SK-N-SH (cell line): ENCODE measurements at regions not wholly inside any gene's neighbourhood (a gene's known extent, or its start where the extent isn't known, plus 50 kb on each side); places are given as distances from the start of the nearest gene placed in this dataset.

Experiments used
- CTCF ChIA-PET: fragments of 300-600, 350-600 bp; formaldehyde crosslinking; extraction: SDS; loops from one replicate; lab custom pipeline; 2021; lab: Yijun Ruan, JAX
- POLR2A ChIA-PET: fragments of 350-600 bp; sonication (Branson Sonifier 250); formaldehyde crosslinking; extraction: SDS; loops from one replicate; lab custom pipeline; 2020; ENCODE audit warnings: antibody characterized with exemption, inconsistent platforms; lab: Yijun Ruan, JAX
- DNase-seq: peaks from one replicate; pipeline ENCODE4 v3.0.0; 2012
- H2AFZ ChIP-seq: fragments of 200-600 bp; sonication (generic); 2 replicates; pipeline ENCODE4 v1.8.1; 2016; ENCODE audit warnings: antibody characterized with exemption, mild to moderate bottlenecking, low read depth
- H3F3A ChIP-seq: fragments of 200-600 bp; sonication (generic); replicated peaks from 2 replicates; pipeline ENCODE3; 2016; ENCODE audit warnings: antibody characterized with exemption, mild to moderate bottlenecking; ENCODE audit not compliant: insufficient read depth
- H3K27ac ChIP-seq, 2 experiments: fragments of 200-500 bp in 1 of 2; fragments of 200-600 bp in 1 of 2; sonication (Bioruptor generic) in 1 of 2; sonication (generic), shearing (Covaris generic) in 1 of 2; 2 replicates each; pipeline versions ENCODE4 v1.5.1 to v1.6.1; 2014 to 2016; ENCODE audit warnings: low read depth in 2 of 2, inconsistent platforms in 1 of 2, low read length in 1 of 2, mild to moderate bottlenecking in 1 of 2, mixed read lengths in 1 of 2
- H3K27me3 ChIP-seq: fragments of 200-600 bp; sonication (generic), shearing (Covaris generic); 2 replicates; pipeline ENCODE4 v1.6.1; 2016; ENCODE audit warnings: mixed run types; ENCODE audit not compliant: insufficient read depth
- H3K36me3 ChIP-seq, 2 experiments: fragments of 200-500 bp in 1 of 2; fragments of 200-600 bp in 1 of 2; sonication (Bioruptor generic) in 1 of 2; sonication (generic) in 1 of 2; replicated peaks in 1 of 2; 2 replicates each; pipeline versions ENCODE3 to v1.5.1; 2014 to 2016; ENCODE audit warnings: low read length in 1 of 2, mild to moderate bottlenecking in 1 of 2; ENCODE audit not compliant: insufficient read depth in 2 of 2, control insufficient read depth in 1 of 2
- H3K4me1 ChIP-seq, 2 experiments: fragments of 200-500 bp in 1 of 2; fragments of 200-600 bp in 1 of 2; sonication (Bioruptor generic) in 1 of 2; sonication (generic), shearing (Covaris generic) in 1 of 2; 2 replicates each; pipeline versions ENCODE4 v1.5.1 to v1.6.1; 2014 to 2016; ENCODE audit warnings: low read depth in 1 of 2, low read length in 1 of 2, mixed run types in 1 of 2; ENCODE audit not compliant: insufficient read depth in 2 of 2, control insufficient read depth in 1 of 2
- H3K4me2 ChIP-seq: fragments of 200-600 bp; sonication (generic), shearing (Covaris generic); 2 replicates; pipeline ENCODE4 v1.6.1; 2017; ENCODE audit warnings: mixed run types
- H3K4me3 ChIP-seq, 2 experiments: fragments of 200-500 bp in 1 of 2; fragments of 200-600 bp in 1 of 2; sonication (Bioruptor generic) in 1 of 2; sonication (generic), shearing (Covaris generic) in 1 of 2; 2 replicates each; pipeline versions ENCODE4 v1.5.1 to v1.8.1; 2014 to 2016; ENCODE audit warnings: low read depth in 2 of 2, inconsistent platforms in 1 of 2, low read length in 1 of 2, mild to moderate bottlenecking in 1 of 2, mixed read lengths in 1 of 2, moderate library complexity in 1 of 2
- H3K79me2 ChIP-seq: fragments of 200-600 bp; sonication (generic); 2 replicates; pipeline ENCODE4 v1.8.1; 2017; ENCODE audit warnings: mild to moderate bottlenecking; ENCODE audit not compliant: insufficient read depth
- H3K9ac ChIP-seq: fragments of 200-600 bp; sonication (generic); 2 replicates; pipeline ENCODE4 v1.6.1; 2017; ENCODE audit warnings: mixed run types
- H3K9me2 ChIP-seq: fragments of 200-600 bp; sonication (generic); 2 replicates; pipeline ENCODE4 v1.6.1; 2017; ENCODE audit warnings: mixed run types
- H3K9me3 ChIP-seq: fragments of 200-600 bp; sonication (generic); 2 replicates; pipeline ENCODE4 v1.6.1; 2017; ENCODE audit warnings: mixed run types, mild to moderate bottlenecking, moderate library complexity
- H4K20me1 ChIP-seq: fragments of 200-600 bp; sonication (generic); 2 replicates; pipeline ENCODE4 v1.6.1; 2017; ENCODE audit warnings: mild to moderate bottlenecking, mixed run types; ENCODE audit not compliant: insufficient read depth
- CHD2 ChIP-seq: fragments of 150-350 bp; IDR thresholded peaks from 2 replicates; pipeline ENCODE4 v1.6.1; 2018; ENCODE audit warnings: low read length; ENCODE audit not compliant: partially characterized antibody
- ELF1 ChIP-seq: IDR thresholded peaks from 2 replicates; pipeline ENCODE4 v1.4.0; 2012
- FOSL2 ChIP-seq: IDR thresholded peaks from 2 replicates; pipeline ENCODE4 v1.4.0; 2012; ENCODE audit warnings: low read depth, mild to moderate bottlenecking, moderate library complexity, borderline replicate concordance
- FOXJ3 ChIP-seq: sonication (generic); formaldehyde crosslinking; IDR thresholded peaks from 2 replicates; pipeline ENCODE4 v1.5.1; 2020; ENCODE audit warnings: mild to moderate bottlenecking, missing genetic modification reagents
- FOXM1 ChIP-seq: IDR thresholded peaks from 2 replicates; pipeline ENCODE4 v1.4.0; 2012; ENCODE audit warnings: low read depth, mild to moderate bottlenecking
- GABPA ChIP-seq: IDR thresholded peaks from 2 replicates; pipeline ENCODE4 v1.4.0; 2012; ENCODE audit warnings: low read depth, mild to moderate bottlenecking
- GATA2 ChIP-seq: sonication (generic); formaldehyde crosslinking; IDR thresholded peaks from 2 replicates; pipeline ENCODE4 v1.5.0; 2020; ENCODE audit warnings: mild to moderate bottlenecking, missing genetic modification reagents
- IRF3 ChIP-seq: fragments of 150-350 bp; IDR thresholded peaks from 2 replicates; pipeline ENCODE4 v1.6.1; 2016; ENCODE audit warnings: mild to moderate bottlenecking, low read depth, low read length
- MEF2A ChIP-seq: IDR thresholded peaks from 2 replicates; pipeline ENCODE4 v1.4.0; 2012; ENCODE audit warnings: low read depth, borderline replicate concordance
- NFIC ChIP-seq: IDR thresholded peaks from 2 replicates; pipeline ENCODE4 v1.4.0; 2012; ENCODE audit warnings: borderline replicate concordance
- NRF1 ChIP-seq: IDR thresholded peaks from 2 replicates; pipeline ENCODE4 v1.6.1; 2012; ENCODE audit warnings: low read depth, mild to moderate bottlenecking, low read length
- POLR2AphosphoS5 ChIP-seq: IDR thresholded peaks from 2 replicates; pipeline ENCODE4 v1.6.1; 2012; ENCODE audit warnings: low read depth, low read length
- RAD21 ChIP-seq: IDR thresholded peaks from 2 replicates; pipeline ENCODE4 v1.6.1; 2012; ENCODE audit warnings: mild to moderate bottlenecking, low read length
- RFX5 ChIP-seq: IDR thresholded peaks from 2 replicates; pipeline ENCODE4 v1.6.1; 2012; ENCODE audit warnings: mild to moderate bottlenecking, improper control_type of control experiment, low read length
- SIN3A ChIP-seq: IDR thresholded peaks from 2 replicates; pipeline ENCODE4 v1.6.1; 2012; ENCODE audit warnings: low read depth, mild to moderate bottlenecking, low read length, moderate library complexity, borderline replicate concordance
- SMC3 ChIP-seq: IDR thresholded peaks from 2 replicates; pipeline ENCODE4 v1.6.1; 2012; ENCODE audit warnings: low read depth, low read length, improper control_type of control experiment
- YY1 ChIP-seq: IDR thresholded peaks from 2 replicates; pipeline ENCODE4 v1.4.0; 2012; ENCODE audit warnings: low read depth, mild to moderate bottlenecking
- WGBS: methylation state at CpG from one replicate; pipeline ENCODE4 v1.1.6; 2017; ENCODE audit warnings: low lambda C conversion rate; 5-methylcytosine and 5-hydroxymethylcytosine counted together
- TF ChIP-seq, protein P1 (sequence below): fragments of 200-600 bp; sonication (generic); IDR thresholded peaks from 2 replicates; pipeline ENCODE4 v1.6.1; 2017; ENCODE audit warnings: antibody characterized with exemption, mild to moderate bottlenecking, moderate library complexity
- TF ChIP-seq, protein P2 (sequence below): IDR thresholded peaks from 2 replicates; pipeline ENCODE4 v1.4.0; 2012; ENCODE audit warnings: low read depth, borderline replicate concordance
- TF ChIP-seq, protein P3 (sequence below): IDR thresholded peaks from 2 replicates; pipeline ENCODE4 v1.4.0; 2012; ENCODE audit warnings: low read depth
- TF ChIP-seq, protein P4 (sequence below): IDR thresholded peaks from 2 replicates; pipeline ENCODE4; 2012

DNA sequence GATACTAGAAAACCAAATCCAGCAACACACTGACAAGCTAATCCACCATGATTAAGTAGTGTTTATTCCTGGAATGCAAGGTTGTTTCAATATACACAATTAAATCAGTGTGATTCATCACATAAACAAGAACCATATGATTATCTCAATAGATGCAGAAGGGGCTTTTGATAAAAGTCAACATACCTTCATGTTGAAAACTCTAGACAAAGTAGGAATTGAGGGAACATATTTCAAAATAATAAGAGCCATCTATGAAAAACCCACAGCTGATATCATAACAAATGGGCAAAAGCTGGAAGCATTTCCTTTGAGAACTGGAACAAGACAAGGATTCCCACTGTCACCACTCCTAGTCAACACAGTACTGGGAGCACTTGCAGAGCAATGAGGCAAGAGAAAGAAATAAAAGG, 213.6 kb upstream of the CSNK1A1L start:
- H3K27me3 ChIP-seq = no peaks in the 10 kb centered on the region
- no peak for DNase-seq
- no peaks in the 10 kb centered on the region for H3K9me2 ChIP-seq
- H3K9me3 ChIP-seq = no peaks in the 10 kb centered on the region; the same call in 1 of the 2 replicates
- no peak overlapping the region for H3K9ac ChIP-seq
- CTCF ChIA-PET = no interaction called here
- H4K20me1 ChIP-seq = no peaks in the 10 kb centered on the region
- POLR2A ChIA-PET = no interaction called here
- no peak overlapping the region for H2AFZ ChIP-seq
- TF ChIP-seq FOSL2 (no peak), NFIC (no peak), POLR2AphosphoS5 (no peak), GATA2 (CRISPR knock-in tag) (no peak), GABPA (no peak), RAD21 (no peak), SMC3 (no peak), SIN3A (no peak), YY1 (no peak), CHD2 (no peak), RFX5 (no peak), ELF1 (no peak), FOXM1 (no peak), NRF1 (no peak)
- TF ChIP-seq, protein P1, sequence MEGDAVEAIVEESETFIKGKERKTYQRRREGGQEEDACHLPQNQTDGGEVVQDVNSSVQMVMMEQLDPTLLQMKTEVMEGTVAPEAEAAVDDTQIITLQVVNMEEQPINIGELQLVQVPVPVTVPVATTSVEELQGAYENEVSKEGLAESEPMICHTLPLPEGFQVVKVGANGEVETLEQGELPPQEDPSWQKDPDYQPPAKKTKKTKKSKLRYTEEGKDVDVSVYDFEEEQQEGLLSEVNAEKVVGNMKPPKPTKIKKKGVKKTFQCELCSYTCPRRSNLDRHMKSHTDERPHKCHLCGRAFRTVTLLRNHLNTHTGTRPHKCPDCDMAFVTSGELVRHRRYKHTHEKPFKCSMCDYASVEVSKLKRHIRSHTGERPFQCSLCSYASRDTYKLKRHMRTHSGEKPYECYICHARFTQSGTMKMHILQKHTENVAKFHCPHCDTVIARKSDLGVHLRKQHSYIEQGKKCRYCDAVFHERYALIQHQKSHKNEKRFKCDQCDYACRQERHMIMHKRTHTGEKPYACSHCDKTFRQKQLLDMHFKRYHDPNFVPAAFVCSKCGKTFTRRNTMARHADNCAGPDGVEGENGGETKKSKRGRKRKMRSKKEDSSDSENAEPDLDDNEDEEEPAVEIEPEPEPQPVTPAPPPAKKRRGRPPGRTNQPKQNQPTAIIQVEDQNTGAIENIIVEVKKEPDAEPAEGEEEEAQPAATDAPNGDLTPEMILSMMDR = no peak
- TF ChIP-seq, protein P2, sequence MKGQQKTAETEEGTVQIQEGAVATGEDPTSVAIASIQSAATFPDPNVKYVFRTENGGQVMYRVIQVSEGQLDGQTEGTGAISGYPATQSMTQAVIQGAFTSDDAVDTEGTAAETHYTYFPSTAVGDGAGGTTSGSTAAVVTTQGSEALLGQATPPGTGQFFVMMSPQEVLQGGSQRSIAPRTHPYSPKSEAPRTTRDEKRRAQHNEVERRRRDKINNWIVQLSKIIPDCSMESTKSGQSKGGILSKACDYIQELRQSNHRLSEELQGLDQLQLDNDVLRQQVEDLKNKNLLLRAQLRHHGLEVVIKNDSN = no peak
- TF ChIP-seq, protein P3, sequence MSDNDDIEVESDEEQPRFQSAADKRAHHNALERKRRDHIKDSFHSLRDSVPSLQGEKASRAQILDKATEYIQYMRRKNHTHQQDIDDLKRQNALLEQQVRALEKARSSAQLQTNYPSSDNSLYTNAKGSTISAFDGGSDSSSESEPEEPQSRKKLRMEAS = no peak
- H3K4me3 ChIP-seq = no peak overlapping the region
- H3K36me3 ChIP-seq = peaks cover 0 to 4% of the 10 kb centered on the region in 2 experiments
- H3F3A ChIP-seq = peaks cover 7% of the 10 kb centered on the region
- no peak overlapping the region for H3K27ac ChIP-seq
- no peaks in the 10 kb centered on the region for H3K4me1 ChIP-seq
- H3K4me2 ChIP-seq = no peak overlapping the region
- no peaks in the 10 kb centered on the region for H3K79me2 ChIP-seq

DNA sequence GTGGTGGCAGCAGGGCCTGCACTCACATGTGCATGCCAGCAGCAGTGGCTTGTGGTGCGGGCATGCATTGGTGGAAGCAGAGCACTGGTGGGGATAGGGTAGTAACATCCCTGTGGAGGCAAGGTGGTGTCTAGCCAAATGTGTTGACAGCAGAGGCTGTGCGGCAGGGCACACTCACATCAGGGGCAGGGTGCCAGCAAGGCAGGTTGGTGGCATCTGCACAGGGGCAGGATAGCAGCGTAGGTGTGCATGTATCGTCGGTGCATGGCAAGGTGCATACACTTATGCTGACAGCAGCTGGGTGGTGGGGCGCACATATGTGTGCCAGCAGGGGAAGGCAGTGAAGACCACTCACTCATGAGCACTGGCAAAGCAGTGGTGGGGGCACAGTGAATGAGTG, 211.5 kb upstream of the CSNK1A1L start:
- peaks cover 15% of the 10 kb centered on the region for H3F3A ChIP-seq
- H3K27ac ChIP-seq = no peak overlapping the region
- H4K20me1 ChIP-seq = no peaks in the 10 kb centered on the region
- peaks cover 0 to 4% of the 10 kb centered on the region in 2 experiments for H3K36me3 ChIP-seq
- peaks cover 0 to 7% of the 10 kb centered on the region in 2 experiments; a peak in 2 of 4 replicates for H3K4me1 ChIP-seq
- ChIA-PET CTCF (no interaction called here), POLR2A (interaction anchor here (0.6 kb wide), 1 partner anchor 60 kb away, joined by 3 read pairs; no protein-coding TSS in a partner anchor)
- no peak overlapping the region for H3K4me3 ChIP-seq
- 75% methylated on average over 3 of the region's 6 CpGs for WGBS
- H3K27me3 ChIP-seq = no peaks in the 10 kb centered on the region
- DNase-seq = no peak
- no peak overlapping the region for H3K4me2 ChIP-seq
- H3K79me2 ChIP-seq = no peaks in the 10 kb centered on the region
- H3K9me3 ChIP-seq = no peaks in the 10 kb centered on the region; the same call in 1 of the 2 replicates
- H2AFZ ChIP-seq = no peak overlapping the region
- H3K9ac ChIP-seq = no peak overlapping the region
- no peaks in the 10 kb centered on the region for H3K9me2 ChIP-seq
- TF ChIP-seq, protein P4, sequence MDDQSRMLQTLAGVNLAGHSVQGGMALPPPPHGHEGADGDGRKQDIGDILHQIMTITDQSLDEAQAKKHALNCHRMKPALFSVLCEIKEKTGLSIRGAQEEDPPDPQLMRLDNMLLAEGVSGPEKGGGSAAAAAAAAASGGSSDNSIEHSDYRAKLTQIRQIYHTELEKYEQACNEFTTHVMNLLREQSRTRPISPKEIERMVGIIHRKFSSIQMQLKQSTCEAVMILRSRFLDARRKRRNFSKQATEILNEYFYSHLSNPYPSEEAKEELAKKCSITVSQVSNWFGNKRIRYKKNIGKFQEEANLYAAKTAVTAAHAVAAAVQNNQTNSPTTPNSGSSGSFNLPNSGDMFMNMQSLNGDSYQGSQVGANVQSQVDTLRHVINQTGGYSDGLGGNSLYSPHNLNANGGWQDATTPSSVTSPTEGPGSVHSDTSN = no peak
- TF ChIP-seq, protein P1 = no peak
- TF ChIP-seq ELF1 (no peak), POLR2AphosphoS5 (no peak), MEF2A (no peak), FOSL2 (no peak), IRF3 (no peak), FOXJ3 (CRISPR knock-in tag) (no peak), GATA2 (CRISPR knock-in tag) (no peak), GABPA (no peak), NRF1 (no peak)
